ENCODE measurements at regions not wholly inside any gene's neighbourhood (a gene's known extent, or its start where the extent isn't known, plus 50 kb on each side); places are given as distances from the start of the nearest gene placed in this dataset.

- Histone ChIP-seq H2AFZ (ENCODE audit: low read depth, low read length, poor library complexity, severe bottlenecking) (no peak overlapping the region), H3K27me3 (ENCODE audit: insufficient read depth, low read length) (no peaks in the 10 kb centered on the region), H3K36me3 (ENCODE audit: control insufficient read depth in 1 of 2, insufficient read depth in 2 of 2, low read length in 2 of 2) (no peaks in the 10 kb centered on the region), H3K9me3 (ENCODE audit: control insufficient read depth in 1 of 2, insufficient read depth in 1 of 2, low read depth in 1 of 2, low read length in 2 of 2) (no peaks in the 10 kb centered on the region), H3K27ac (ENCODE audit: low read depth, low read length) (no peak overlapping the region), H4K20me1 (ENCODE audit: insufficient read depth) (no peaks in the 10 kb centered on the region), H3K4me2 (ENCODE audit: low read length) (no peak overlapping the region), H3K4me3 (replicated peaks in 1 of 2; ENCODE audit: low read depth in 1 of 2, low read length in 2 of 2) (no peak overlapping the region), H3K9me2 (ENCODE audit: insufficient read depth) (no peaks in the 10 kb centered on the region), H3K9ac (ENCODE audit: low read length) (no peak overlapping the region), H3K79me2 (ENCODE audit: insufficient read depth, low read length) (no peaks in the 10 kb centered on the region), H3K4me1 (ENCODE audit: control insufficient read depth in 1 of 2, insufficient read depth in 2 of 2, low read length in 2 of 2) (no peaks in the 10 kb centered on the region)
- no TSS peak for BruUV-seq (replicated peaks)
- no peak for TF ChIP-seq POLR2AphosphoS5 (IDR thresholded peaks at IDR 0.05; ENCODE audit: low read depth, low read length)
- TF ChIP-seq JUND (IDR thresholded peaks at IDR 0.05) = no peak
- no peak for TF ChIP-seq MAX (IDR thresholded peaks at IDR 0.05)
- TF ChIP-seq EZH2phosphoT487 (IDR thresholded peaks at IDR 0.05; ENCODE audit: borderline replicate concordance) = no peak
- TF ChIP-seq YY1 (IDR thresholded peaks at IDR 0.05; ENCODE audit: extremely low read depth, insufficient replicate concordance, low read depth, low read length) = no peak
- no peak for TF ChIP-seq ATF3 (IDR thresholded peaks at IDR 0.05)
- no peak for TF ChIP-seq RAD21 (IDR thresholded peaks at IDR 0.05; ENCODE audit: low read depth)
- TF ChIP-seq CBX3 (IDR thresholded peaks at IDR 0.05; ENCODE audit: low read depth) = no peak
- no peak for TF ChIP-seq ZBTB33 (IDR thresholded peaks at IDR 0.05; ENCODE audit: extremely low read depth, insufficient replicate concordance, low read length)
- TF ChIP-seq TCF7L2 (IDR thresholded peaks at IDR 0.05; ENCODE audit: borderline replicate concordance, extremely low read depth, insufficient read depth, insufficient read length) = no peak
- CTCF ChIA-PET = no interaction called here
- ATAC-seq (no peak), DNase-seq (ENCODE audit: low read depth, low spot score) (no peak)
- RAD21 ChIA-PET (ENCODE audit: low non-redundant PET in 1 of 2, low total read pairs in 2 of 2, uncharacterized antibody in 2 of 2, unreplicated experiment in 2 of 2) = no interaction called here
- POLR2A ChIA-PET = no interaction called here
- intact Hi-C loops (cut with micrococcal nuclease) = no loop called here
Measured at GRCh38 chr2:149806651-149807050, 219.1 kb upstream of the MMADHC start.
